ENCODE measurements at regions not wholly inside any gene's neighbourhood (a gene's known extent, or its start where the extent isn't known, plus 50 kb on each side); places are given as distances from the start of the nearest gene placed in this dataset.

GRCh38 chr21:27450216-27450615, 483.3 kb upstream of the ADAMTS5 start:
- BruUV-seq (replicated peaks): no TSS peak
- intact Hi-C loops (cut with micrococcal nuclease; ENCODE audit: unreplicated experiment): no loop called here
- no peak for DNase-seq (ENCODE audit: low spot score)
- no peak for TF ChIP-seq EZH2 (IDR thresholded peaks at IDR 0.05; ENCODE audit: borderline replicate concordance, low read depth, low read length, poor library complexity, severe bottlenecking)
- no peak for TF ChIP-seq CTCF (conservative IDR thresholded peaks at IDR 0.05; ENCODE audit: low read depth, low read length)
- Histone ChIP-seq H3K4me3 (ENCODE audit: low read depth, low read length, poor library complexity, severe bottlenecking) (no peak overlapping the region), H3K27ac (ENCODE audit: low read depth, low read length, poor library complexity, severe bottlenecking) (no peak overlapping the region), H3K27me3 (replicated peaks; ENCODE audit: insufficient read depth, low read depth, low read length, poor library complexity) (no peaks in the 10 kb centered on the region), H3K9me3 (ENCODE audit: low read depth, low read length, poor library complexity, severe bottlenecking) (no peaks in the 10 kb centered on the region), H3K4me1 (ENCODE audit: insufficient read depth, low read length, poor library complexity, severe bottlenecking) (no peaks in the 10 kb centered on the region), H3K36me3 (ENCODE audit: insufficient read depth, low read length, poor library complexity, severe bottlenecking) (no peaks in the 10 kb centered on the region)
- ChIA-PET CTCF (no interaction called here), POLR2A (ENCODE audit: low non-redundant PET) (no interaction called here)

GRCh38 chr21:27448960-27449359, 482.1 kb upstream of the ADAMTS5 start:
- CTCF ChIA-PET: no interaction called here
- POLR2A ChIA-PET (ENCODE audit: low non-redundant PET): no interaction called here
- Histone ChIP-seq H3K4me3 (ENCODE audit: low read depth, low read length, poor library complexity, severe bottlenecking) (no peak overlapping the region), H3K36me3 (ENCODE audit: insufficient read depth, low read length, poor library complexity, severe bottlenecking) (no peaks in the 10 kb centered on the region), H3K27ac (ENCODE audit: low read depth, low read length, poor library complexity, severe bottlenecking) (no peak overlapping the region), H3K4me1 (ENCODE audit: insufficient read depth, low read length, poor library complexity, severe bottlenecking) (no peaks in the 10 kb centered on the region), H3K27me3 (replicated peaks; ENCODE audit: insufficient read depth, low read depth, low read length, poor library complexity) (no peaks in the 10 kb centered on the region), H3K9me3 (ENCODE audit: low read depth, low read length, poor library complexity, severe bottlenecking) (no peaks in the 10 kb centered on the region)
- no peak for DNase-seq (ENCODE audit: low spot score)
- no peak for TF ChIP-seq EZH2 (IDR thresholded peaks at IDR 0.05; ENCODE audit: borderline replicate concordance, low read depth, low read length, poor library complexity, severe bottlenecking)
- no peak for TF ChIP-seq CTCF (conservative IDR thresholded peaks at IDR 0.05; ENCODE audit: low read depth, low read length)
- no TSS peak for BruUV-seq (replicated peaks)
- intact Hi-C loops (cut with micrococcal nuclease; ENCODE audit: unreplicated experiment): no loop called here

GRCh38 chr21:27447843-27448242, 481.0 kb upstream of the ADAMTS5 start:
- TF ChIP-seq CTCF (conservative IDR thresholded peaks at IDR 0.05; ENCODE audit: low read depth, low read length) (no peak), EZH2 (IDR thresholded peaks at IDR 0.05; ENCODE audit: borderline replicate concordance, low read depth, low read length, poor library complexity, severe bottlenecking) (no peak)
- no TSS peak for BruUV-seq (replicated peaks)
- no peaks in the 10 kb centered on the region for H3K9me3 ChIP-seq (ENCODE audit: low read depth, low read length, poor library complexity, severe bottlenecking)
- H3K27me3 ChIP-seq (replicated peaks; ENCODE audit: insufficient read depth, low read depth, low read length, poor library complexity): no peaks in the 10 kb centered on the region
- no peak overlapping the region for H3K4me3 ChIP-seq (ENCODE audit: low read depth, low read length, poor library complexity, severe bottlenecking)
- H3K27ac ChIP-seq (ENCODE audit: low read depth, low read length, poor library complexity, severe bottlenecking): no peak overlapping the region
- no peaks in the 10 kb centered on the region for H3K36me3 ChIP-seq (ENCODE audit: insufficient read depth, low read length, poor library complexity, severe bottlenecking)
- intact Hi-C loops (cut with micrococcal nuclease; ENCODE audit: unreplicated experiment): no loop called here
- ChIA-PET POLR2A (ENCODE audit: low non-redundant PET) (no interaction called here), CTCF (no interaction called here)
- H3K4me1 ChIP-seq (ENCODE audit: insufficient read depth, low read length, poor library complexity, severe bottlenecking): no peaks in the 10 kb centered on the region
- DNase-seq (ENCODE audit: low spot score): no peak

Data from A673 (cell line).